Hematopoietic multipotent progenitor cell (in vitro differentiated cells): ENCODE measurements at regions not wholly inside any gene's neighbourhood (a gene's known extent, or its start where the extent isn't known, plus 50 kb on each side); places are given as distances from the start of the nearest gene placed in this dataset.
A peak's percentile ranks its signal among the peaks of the same experiment; 100 is the strongest.

ENCODE experiments used
- DNase-seq, 3 donors: peaks; one replicate each; pipeline ENCODE4 v3.0.0-alpha.2; 2011 to 2015; ENCODE audit warnings: low read depth in 2 of 3, low spot score in 2 of 3

DNA sequence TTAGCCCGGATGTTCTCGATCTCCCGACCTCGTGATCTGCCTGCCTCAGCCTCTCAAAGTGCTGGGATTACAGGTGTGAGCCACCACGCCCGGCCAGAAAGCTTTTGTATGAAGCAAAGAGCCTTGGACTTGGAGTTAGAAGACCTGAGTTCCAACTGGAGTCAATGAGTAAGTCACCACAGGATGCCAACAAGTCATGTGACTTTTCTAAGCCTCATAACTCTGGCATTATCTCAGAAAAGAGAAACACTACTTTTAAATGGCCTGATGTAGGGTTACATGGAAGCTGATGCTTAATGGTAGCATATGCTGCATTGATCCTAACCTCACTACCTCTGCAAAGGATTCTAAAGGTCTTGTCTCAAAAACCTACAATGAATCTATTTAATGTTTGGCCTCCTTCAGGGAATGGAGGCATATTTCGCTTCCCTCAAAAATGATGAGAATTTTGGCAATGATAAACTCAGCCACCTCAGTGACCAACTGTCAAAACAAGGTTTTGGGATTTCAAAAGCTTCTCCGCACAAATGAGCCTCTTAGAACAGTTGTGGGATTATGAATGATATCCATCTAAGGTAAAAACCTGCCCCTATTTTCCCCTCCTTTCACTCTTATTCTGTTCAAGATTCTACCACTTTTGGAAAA is 236.8 kb downstream of the ACTL7B start:
- no peak for DNase-seq

DNA sequence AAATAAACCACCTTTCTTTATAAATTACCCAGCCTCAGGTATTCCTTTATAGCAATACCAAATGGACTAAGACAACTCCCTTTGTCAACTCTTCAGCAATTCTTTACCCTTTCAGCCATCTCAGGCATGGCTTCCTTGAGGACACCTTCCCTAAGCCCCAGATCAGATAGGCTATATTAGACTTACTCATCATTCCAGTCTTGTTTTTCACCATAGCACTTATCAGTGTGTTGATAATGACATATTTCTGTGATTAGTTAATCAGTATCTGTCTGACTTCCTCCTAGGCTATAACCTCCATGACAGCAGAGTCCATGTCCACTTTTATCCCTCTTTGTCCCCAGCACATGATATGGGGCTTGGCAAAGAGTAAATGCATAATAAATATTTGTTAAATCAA is 238.1 kb downstream of the ACTL7B start:
- DNase-seq: no peak

DNA sequence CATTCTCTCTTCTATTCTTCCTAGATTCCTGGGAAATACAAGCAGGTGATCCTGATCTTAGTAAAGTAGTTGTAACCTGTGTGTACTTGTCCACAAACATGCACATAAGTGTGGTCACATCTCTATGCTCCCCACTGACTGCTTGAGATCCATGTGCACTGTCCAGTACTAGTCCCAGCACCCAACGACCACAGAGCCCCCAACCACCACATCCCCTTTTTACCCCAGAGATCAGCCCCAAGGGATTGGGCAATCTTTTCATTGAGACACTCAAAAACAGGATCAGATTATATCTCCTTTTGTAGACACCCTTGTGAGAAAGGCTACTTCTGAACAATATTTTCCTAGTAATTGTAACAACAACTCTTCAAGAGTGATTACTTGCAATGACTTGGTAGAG is 240.6 kb downstream of the ACTL7B start:
- DNase-seq: peak in 1 of 3 donors; percentile 33

DNA sequence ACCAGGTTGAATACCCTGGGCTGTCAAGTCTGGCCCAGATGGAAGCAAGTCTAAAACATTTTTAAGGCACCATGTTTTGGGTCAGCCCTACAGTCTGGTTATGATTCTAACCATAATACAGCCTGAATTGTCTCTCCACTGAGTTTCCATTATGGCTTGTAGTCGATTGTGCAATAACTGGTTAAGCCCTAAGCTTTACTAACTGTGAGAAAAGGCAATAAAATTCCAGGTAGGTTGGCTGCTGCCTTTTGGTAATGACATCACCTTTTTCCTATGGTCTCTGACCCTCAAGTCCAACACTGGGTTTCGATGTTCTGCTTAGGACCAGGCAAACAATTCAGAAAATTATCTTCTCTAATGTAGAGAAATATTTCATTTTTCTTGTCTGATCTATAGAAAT is 243.3 kb downstream of the ACTL7B start:
- DNase-seq: no peak

DNA sequence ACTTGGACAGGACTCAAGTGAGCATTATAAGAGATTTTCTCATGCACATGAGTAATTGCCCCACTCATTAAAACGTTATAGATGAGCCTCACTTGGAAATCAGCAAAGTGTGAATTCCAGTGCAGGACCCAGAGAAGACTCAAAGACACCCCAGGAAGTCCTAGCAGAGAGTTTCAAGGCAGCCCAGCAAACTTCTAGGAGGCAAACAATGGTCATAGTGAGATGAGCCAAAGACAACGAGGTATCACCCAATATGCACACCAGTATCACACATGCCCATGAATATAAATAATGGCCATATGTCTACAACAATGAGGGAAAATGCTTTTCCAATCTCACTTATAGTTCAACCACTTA is 245.9 kb downstream of the ACTL7B start:
- DNase-seq: no peak

DNA sequence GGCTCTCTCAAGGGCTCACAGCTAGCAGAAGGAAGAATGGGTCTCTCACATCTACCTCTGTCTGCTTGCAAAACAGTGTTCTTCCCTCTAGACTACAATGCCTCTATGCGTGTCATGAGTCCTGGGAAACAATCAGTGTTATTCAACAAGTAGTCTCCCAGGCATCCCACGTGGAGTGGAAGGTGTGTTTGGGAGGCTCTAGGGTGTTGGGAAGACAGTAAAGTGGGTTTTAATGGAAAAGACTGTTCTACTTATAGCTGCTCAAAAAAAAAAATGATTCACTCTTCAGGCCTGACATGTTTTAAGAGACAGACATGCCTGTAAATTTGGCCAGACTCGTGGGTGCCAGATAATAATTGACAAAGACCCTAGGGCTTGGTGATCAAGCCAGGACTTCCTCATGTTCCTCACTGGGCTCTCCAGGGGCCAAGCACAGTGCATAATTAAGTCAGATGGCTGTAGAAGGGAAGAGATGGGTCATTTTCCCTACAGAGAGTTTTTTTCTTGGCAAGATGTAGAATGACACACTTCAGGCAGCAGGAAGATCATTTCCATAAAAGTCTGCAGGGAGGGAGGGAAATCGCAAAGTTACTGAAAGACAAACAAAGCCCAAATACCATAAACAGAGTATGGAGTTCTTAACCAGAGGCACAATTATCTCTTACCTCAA is 246.4 kb downstream of the ACTL7B start:
- no peak for DNase-seq

DNA sequence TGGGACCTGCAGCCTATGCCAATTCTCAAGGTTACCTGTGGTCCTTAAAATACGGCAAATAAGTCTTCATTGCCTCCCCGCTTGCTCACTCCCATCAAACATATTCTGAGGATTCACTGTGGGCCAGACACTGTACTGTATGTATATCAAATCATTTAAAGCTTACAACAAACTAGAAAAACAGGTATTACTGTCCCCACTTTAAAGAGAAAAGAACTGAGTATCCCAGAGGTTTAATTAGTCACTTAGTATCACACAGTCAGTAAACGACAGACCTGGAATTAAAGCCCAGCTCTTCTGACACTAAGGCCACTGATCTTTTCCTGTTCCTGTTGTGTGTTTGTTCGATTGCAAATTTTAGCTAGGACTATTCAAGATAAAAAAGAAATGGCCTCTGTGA is 248.2 kb downstream of the ACTL7B start:
- no peak for DNase-seq

DNA sequence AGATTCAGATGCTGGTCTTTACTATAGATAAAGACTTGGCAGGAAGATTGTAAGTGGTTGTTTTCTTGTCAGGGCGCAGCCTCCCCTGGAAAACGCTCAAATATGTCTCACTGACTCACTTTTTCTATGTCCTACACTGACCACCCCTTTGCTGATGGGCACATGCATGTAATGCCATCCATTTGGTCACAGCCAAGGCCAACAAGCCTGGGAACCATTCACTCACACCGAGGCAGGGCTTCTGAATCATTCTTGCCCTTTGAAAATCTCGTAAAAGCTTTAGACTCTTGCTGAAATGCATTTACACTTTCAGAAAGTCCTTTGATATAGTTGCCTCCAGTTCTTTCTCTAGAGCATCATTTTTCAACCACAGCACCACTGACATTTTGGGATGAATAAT is 249.4 kb downstream of the ACTL7B start:
- no peak for DNase-seq

DNA sequence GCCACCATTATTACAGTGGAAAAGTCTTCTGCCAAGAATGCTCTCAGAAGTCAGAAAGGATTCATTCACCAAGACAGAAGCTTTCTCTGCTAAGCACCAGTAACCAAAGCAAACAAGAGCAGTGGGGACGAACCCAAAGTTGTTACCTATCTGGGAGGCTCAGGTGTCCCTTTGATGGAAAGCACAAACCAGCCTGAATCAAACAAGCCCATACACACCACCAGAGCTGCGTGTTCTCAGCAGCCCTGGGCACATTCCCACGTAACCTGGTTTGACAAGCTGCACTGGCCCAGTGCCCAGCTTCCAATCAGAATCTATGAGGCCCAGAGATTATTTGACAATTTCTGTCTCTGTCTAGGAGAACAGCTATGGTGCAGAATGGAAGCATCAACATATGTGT is 252.6 kb downstream of the ACTL7B start:
- no peak for DNase-seq

DNA sequence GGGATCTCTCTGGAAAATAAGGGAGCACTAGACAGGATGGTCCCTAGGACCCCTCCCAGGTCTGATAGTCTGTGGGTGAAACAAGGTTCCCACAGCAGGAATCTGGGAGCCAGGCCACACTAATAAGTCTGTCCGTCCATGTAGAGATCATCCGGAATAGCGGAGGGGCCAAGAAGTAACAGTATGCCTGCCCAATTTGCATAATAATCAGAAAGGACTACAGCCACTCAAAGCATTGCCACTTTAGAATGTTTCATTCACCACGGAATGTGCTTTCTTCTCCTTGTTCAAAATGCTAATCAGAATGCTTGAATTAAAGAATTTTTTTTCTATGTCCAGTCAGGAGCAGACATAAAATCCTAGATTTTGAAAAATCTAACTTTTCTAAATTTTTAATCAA is 254.9 kb downstream of the ACTL7B start:
- no peak for DNase-seq

DNA sequence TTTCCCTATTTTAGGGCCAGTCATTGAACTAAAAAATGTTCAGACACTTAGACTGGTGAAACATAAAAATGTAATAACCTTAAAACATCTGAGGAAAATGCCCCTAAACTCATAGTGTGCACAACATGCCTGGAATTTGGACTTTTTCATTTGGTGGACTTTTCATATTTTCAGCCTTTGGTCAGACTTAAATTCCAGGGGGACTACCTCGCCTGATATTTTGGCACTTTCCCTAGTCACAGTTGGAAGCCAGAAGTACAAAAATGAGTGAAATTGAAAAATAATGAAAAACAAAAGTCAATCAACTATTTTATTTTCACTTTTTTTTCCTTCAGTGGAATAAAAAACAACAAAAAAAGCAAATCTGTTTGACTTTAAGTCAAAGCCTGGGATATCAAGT is 256.2 kb downstream of the ACTL7B start:
- DNase-seq: no peak

DNA sequence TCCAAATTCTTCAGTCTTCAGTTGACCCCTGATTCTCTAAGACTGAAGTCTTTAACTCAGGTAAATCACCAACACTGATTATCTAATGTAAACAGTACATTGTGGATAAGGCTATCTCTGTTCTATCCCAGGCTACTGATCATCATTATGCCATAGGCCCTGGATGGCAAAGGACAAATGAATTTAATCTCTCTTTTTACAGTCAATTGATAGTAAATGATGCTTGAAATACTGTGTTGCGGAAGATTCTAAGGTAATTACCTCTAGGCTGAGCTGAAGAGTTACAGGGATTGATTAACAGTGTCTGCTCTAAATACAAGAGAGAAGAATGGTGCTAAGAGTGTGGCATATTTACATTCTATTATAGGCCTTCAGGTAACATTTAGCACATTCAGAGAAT is 264.7 kb downstream of the ACTL7B start:
- no peak for DNase-seq

DNA sequence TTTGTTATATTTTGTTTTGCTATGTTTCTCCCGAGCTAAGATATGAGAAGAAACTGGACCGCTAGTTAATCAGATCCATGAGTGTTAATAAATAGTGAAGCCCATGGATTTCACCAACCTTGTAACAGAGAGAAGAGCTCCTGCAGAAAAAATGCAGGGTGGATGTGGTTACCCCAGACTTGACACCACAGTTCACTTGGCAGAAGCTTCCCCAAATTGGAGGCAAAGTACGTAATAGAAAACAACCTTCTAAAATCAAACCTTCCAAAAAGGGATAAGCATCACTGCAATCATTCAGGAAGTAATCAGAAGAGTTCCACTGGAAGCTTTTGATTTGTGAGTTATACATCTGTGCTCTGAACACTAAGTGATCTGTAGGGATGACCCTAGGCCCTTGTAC is 267.5 kb downstream of the ACTL7B start:
- peak in 1 of 3 donors; percentile 67 for DNase-seq

DNA sequence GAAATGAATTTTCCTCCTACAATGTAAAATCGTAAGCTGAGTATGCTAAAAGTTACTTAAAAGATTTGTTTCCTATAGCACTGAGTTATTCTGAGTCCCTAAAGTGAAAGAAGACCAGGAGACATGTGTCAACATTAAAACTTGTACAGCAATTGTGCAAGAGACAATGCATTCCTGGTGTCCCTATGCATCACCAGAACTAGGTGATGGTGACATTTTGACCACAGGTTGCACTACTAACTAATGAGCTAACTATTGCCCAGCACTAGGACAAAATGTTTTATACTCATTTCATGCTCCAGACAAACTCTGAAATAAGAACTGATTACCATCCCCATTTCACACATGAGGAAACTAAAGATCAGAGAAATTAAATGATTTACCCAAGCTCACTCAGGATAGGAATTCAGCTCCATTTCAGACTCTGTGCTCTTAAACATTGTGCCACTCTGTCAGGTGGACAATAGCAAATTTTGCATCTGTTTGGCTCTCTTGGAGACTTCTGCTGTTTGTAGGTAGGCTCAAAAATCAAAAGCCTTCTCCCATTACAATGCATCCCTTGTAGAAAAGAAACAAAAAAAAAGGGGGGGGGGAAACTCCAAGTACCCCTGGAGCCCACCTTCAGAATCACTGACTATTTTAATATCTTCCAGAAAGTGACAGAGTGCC is 269.2 kb downstream of the ACTL7B start:
- DNase-seq: no peak

DNA sequence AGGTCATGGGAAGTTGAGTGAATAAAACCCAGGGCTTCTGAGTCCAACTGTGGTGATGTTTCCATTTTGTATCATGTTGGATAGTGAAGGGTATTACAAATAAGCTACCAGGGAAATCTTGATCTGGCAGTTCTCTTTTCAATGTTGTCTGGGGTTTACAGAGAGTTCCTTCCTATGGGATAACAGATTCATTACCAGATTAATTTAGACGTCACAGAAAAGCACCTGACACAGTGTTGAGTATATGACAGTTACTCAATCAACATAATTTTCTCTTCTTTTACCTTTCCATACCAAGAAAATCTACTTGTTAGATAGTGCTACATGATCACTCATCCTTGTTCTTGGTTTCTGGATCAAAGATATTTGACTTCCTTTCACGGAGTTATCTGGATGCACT is 270.9 kb downstream of the ACTL7B start:
- DNase-seq: no peak

DNA sequence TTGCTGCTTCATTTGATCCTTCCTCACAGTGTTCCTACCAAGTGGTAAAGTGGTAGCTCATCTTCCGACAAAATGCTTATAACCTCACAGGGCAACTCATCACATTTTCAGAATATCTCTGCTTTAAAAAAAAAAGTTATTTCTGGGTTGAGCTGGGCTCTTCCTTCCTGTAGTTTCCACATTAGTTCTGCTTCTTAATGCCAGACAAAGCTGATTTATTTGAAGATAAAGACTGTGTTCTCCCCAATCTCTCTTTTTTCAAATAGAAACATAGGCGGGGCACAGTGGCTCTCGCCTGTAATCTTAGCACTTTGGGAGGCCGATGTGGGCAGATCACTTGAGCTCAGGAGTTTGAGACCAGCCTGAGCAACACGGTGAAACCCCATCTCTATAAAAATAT is 273.1 kb downstream of the ACTL7B start:
- peak in 1 of 3 donors; percentile 33 for DNase-seq

DNA sequence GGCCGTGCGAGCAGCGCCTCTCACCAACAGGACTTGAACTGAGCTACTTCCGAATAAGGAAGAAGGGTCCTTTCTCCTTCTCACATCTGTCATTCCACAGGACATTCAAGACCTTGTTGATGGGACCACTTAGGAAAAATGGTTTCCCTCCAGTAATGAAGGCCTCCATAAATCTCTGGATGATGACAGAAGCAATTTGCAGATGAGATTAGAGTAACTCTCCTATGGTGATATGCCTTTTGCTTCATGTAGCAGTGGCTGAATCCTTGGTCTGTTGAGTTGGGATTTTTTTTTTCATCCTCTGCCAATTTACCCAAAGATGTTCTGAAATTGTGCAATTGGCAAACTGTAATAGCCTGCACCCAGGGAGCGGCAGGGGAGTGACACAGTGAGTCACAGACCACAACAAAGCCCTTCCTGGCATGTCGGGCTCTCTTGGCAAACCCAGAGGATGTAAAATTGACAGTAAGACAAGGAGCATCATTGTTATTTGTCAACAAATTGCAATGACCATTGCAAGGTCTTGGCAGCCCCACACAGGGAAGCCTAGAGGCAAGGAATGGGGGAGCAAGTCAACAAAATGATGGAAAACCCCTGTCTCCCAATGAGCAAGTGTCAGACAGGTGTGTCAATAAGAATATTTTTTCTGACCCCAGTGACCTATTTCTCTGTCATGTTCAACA is 275.9 kb downstream of the ACTL7B start:
- DNase-seq: peak in 1 of 3 donors; percentile 11

DNA sequence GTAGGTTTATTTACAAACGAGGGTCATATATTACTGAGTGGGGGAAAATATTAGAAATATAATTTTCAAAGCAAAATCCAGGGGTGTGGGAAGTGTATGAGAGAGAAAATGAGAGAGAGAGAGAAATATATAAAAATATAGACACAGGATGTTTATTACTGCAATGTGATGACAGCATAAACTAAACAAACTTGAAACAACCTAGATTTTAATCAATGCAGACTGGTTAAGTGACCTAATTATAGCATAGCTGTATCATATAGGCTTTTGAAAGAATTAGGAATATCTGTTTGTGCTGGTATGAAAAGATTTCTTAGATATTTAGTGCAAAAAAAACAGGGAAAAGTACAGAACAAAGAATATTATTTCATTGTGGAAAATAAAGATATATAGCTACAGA is 280.5 kb downstream of the ACTL7B start:
- no peak for DNase-seq

DNA sequence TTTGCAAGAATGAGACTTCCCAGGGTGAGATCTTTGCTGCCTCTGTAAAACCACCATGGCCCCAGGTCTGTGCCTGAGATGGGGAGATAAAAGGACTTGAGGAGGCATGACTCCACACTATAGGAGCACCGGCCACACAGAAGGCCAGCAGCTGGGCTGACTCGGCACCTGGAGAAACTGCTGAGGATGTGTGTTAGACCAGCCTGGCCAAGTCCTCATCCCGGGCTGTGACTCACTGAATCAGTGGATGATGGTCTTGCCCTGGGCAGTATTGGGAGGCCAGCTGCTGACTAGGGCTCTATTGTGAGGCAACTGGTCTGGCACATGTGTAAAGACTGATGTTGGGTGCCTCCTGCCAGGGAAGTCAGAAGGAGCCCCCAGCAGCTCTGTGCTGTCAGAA is 286.2 kb downstream of the ACTL7B start:
- peak in 1 of 3 donors; percentile 34 for DNase-seq

DNA sequence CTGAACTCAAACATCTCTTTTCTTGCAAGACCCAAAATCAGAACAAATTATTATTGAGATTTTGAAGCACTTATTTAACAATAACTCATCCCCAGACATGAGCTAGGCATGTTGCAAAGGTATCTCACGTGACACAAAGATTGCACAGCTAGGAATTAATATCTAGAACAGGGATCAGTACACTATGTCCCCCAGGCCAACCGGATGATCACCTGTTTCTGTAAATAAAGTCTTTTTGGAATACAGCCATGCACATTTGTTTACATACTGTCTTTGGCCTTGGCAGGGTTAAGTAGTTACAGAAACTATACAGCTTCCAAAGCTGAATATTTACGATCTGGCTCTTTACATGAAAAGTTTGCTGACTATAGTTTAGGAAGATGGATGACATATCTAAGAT is 287.7 kb downstream of the ACTL7B start:
- no peak for DNase-seq

DNA sequence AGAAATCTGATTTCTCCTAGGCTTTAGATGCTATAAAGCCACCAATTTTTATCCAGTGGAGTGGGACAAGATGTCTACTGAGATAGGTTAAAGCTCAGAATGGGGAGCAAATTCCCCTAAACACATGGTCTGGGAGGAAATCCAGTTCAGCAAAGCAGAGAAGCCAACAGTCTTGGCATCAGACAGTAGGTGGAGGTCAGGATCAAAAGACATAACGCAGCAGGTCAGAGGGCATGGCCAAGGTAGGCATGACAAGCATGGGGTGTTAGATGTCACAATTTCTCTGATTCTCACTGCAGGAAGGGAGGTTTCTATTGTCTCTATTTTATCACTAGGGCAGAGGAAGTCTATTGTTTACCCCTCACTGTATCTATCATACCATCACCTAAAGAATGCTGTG is 288.2 kb downstream of the ACTL7B start:
- no peak for DNase-seq
